ENCODE measurements at regions not wholly inside any gene's neighbourhood (a gene's known extent, or its start where the extent isn't known, plus 50 kb on each side); places are given as distances from the start of the nearest gene placed in this dataset. TPM values are rescaled to one million over a fixed set of nuclear protein-coding genes. Genes with fewer than 3 reads are reported as not detected.
A peak's percentile ranks its signal among the peaks of the same experiment; 100 is the strongest.

Small RNA genes in the stretch of these regions (small RNA-seq; reads per million reads assigned to genes)
- gene AC010385.1 (ENCODE audit: insufficient read length, low read depth) (not detected), gene AC010385.3 (ENCODE audit: insufficient read length, low read depth) (not detected), gene AC026421.1 (ENCODE audit: insufficient read length, low read depth) (not detected), gene AC114300.1 (ENCODE audit: insufficient read length, low read depth) (not detected), gene LSP1P3 (ENCODE audit: insufficient read length, low read depth) (not detected), gene RF00425 (ENCODE audit: insufficient read length, low read depth) (not detected), gene RNU6-738P (ENCODE audit: insufficient read length, low read depth) (7.0 reads per million, percentile 62 among the genes with 10 or more reads in this experiment), gene RNU6-909P (ENCODE audit: insufficient read length, low read depth) (not detected), gene UBL5P1 (ENCODE audit: insufficient read length, low read depth) (not detected)
